Endothelial cell (in vitro differentiated cells): ENCODE measurements at regions not wholly inside any gene's neighbourhood (a gene's known extent, or its start where the extent isn't known, plus 50 kb on each side); places are given as distances from the start of the nearest gene placed in this dataset.

Experiments used
- DNase-seq: peaks from one replicate; pipeline ENCODE4 v3.0.0; 2021; ENCODE audit warnings: low spot score
- H3K27ac Mint-ChIP-seq: one replicate; pipeline ENCODE4 v1.8.0; 2021; ENCODE audit warnings: mixed read lengths, inconsistent platforms; ENCODE audit not compliant: unreplicated experiment
- H3K27me3 Mint-ChIP-seq: one replicate; pipeline ENCODE4 v1.8.0; 2021; ENCODE audit warnings: mild to moderate bottlenecking, moderate library complexity, mixed read lengths, inconsistent platforms; ENCODE audit not compliant: unreplicated experiment
- H3K36me3 Mint-ChIP-seq: one replicate; pipeline ENCODE4 v1.8.0; 2021; ENCODE audit warnings: mild to moderate bottlenecking, low read depth, mixed read lengths, inconsistent platforms; ENCODE audit not compliant: unreplicated experiment
- H3K4me1 Mint-ChIP-seq: one replicate; pipeline ENCODE4 v1.8.0; 2021; ENCODE audit warnings: mild to moderate bottlenecking, mixed read lengths, inconsistent platforms; ENCODE audit not compliant: unreplicated experiment
- H3K4me3 Mint-ChIP-seq: one replicate; pipeline ENCODE4 v1.8.0; 2021; ENCODE audit warnings: mild to moderate bottlenecking, mixed read lengths, inconsistent platforms; ENCODE audit not compliant: unreplicated experiment
- H3K9me3 Mint-ChIP-seq: one replicate; pipeline ENCODE4 v1.8.0; 2021; ENCODE audit warnings: mixed read lengths, inconsistent platforms; ENCODE audit not compliant: unreplicated experiment
- TF ChIP-seq, protein P1 (sequence below): fragments of 200-600 bp; sonication (generic); IDR thresholded peaks from one replicate; pipeline ENCODE4 v1.5.0; 2021; ENCODE audit warnings: antibody characterized with exemption; ENCODE audit not compliant: unreplicated experiment

DNA sequence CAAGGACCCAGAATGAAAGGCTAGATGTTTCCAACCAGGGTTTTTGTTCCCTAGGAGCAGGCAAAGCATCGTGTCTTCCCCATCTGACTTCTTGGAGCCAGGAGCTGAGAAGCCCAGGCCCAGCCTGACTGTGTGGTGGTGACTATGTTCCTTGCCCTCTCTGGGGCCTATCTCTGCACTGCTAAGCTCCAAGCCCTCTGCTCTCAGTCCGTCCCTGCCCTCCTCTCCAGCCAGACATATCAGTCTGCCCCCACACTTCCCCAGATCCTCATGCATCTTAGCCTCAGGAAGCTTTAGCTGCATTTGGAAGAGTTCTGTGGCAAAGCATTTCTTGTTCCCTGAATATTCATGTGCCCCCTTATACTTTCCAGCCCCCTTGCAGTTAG is 196.6 kb downstream of the CYP26B1 start:
- no peaks in the 10 kb centered on the region for H3K9me3 Mint-ChIP-seq
- H3K27ac Mint-ChIP-seq = no peak overlapping the region
- no peaks in the 10 kb centered on the region for H3K27me3 Mint-ChIP-seq

DNA sequence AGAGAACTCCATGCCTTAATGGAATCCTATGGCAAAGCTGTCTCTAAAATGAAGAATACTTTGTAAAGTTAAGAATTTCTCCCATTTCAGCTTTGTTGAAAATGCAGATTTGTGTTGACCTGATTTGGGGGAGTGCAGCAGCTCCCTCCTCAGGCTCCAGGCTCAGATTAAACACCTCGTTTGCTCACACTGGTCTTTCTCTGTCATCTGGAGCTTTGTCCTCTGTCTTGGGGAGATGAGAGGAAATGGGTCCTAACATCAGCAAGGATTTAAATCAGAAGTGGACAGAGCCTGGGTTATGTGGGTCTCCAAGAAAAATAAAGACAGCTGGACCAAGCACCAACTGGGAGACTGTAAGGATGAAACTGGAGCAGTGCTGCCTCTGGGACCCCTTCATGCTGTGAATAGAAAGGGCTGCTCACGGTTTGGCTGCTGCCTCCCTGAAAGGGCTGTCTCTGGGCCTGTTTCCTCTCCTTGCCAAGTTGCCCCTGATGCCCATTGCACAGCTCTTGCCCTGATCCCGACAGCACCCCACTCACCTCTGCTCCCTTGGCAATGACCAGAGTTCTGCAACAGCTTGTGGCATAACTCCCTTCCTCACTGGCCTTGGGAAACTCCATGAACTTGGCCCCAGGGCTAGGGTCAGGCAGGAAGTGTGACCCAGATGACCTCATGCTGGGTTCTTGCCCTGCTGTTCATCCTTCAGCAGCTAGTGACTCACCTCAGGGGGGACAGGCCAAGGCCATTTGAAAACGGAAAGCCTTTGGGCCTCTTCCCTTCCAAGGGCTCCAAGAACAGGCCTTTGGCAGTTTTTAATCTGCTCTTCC is 197.2 kb downstream of the CYP26B1 start:
- Mint-ChIP-seq H3K9me3 (no peaks in the 10 kb centered on the region), H3K4me3 (no peak overlapping the region), H3K4me1 (no peaks in the 10 kb centered on the region), H3K27ac (no peak overlapping the region), H3K36me3 (no peaks in the 10 kb centered on the region), H3K27me3 (no peaks in the 10 kb centered on the region)
- DNase-seq = no peak
- TF ChIP-seq, protein P1, sequence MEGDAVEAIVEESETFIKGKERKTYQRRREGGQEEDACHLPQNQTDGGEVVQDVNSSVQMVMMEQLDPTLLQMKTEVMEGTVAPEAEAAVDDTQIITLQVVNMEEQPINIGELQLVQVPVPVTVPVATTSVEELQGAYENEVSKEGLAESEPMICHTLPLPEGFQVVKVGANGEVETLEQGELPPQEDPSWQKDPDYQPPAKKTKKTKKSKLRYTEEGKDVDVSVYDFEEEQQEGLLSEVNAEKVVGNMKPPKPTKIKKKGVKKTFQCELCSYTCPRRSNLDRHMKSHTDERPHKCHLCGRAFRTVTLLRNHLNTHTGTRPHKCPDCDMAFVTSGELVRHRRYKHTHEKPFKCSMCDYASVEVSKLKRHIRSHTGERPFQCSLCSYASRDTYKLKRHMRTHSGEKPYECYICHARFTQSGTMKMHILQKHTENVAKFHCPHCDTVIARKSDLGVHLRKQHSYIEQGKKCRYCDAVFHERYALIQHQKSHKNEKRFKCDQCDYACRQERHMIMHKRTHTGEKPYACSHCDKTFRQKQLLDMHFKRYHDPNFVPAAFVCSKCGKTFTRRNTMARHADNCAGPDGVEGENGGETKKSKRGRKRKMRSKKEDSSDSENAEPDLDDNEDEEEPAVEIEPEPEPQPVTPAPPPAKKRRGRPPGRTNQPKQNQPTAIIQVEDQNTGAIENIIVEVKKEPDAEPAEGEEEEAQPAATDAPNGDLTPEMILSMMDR = no peak

More for the DNA sequence above, 196.6 kb downstream of the CYP26B1 start:
- H3K36me3 Mint-ChIP-seq = no peaks in the 10 kb centered on the region
- TF ChIP-seq, protein P1 = no peak
- no peak for DNase-seq
- H3K4me1 Mint-ChIP-seq = no peaks in the 10 kb centered on the region
- H3K4me3 Mint-ChIP-seq = no peak overlapping the region

DNA sequence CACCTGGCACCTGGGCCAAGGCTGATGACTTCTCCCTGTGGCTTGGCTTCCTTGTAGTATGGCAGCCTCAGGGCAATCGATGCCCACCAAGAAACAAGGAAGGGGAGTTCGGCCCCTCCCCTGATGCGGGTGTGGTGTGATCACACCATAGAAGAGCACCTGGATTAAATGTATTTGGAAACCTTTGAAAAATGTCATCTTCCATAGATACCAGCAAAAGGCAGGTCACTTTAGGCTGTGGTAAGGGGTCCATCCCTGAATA is 198.2 kb downstream of the CYP26B1 start:
- peaks cover 4% of the 10 kb centered on the region for H3K4me1 Mint-ChIP-seq
- no peak overlapping the region for H3K4me3 Mint-ChIP-seq
- H3K9me3 Mint-ChIP-seq = no peaks in the 10 kb centered on the region
- H3K36me3 Mint-ChIP-seq = no peaks in the 10 kb centered on the region
- TF ChIP-seq, protein P1 = no peak
- H3K27me3 Mint-ChIP-seq = no peaks in the 10 kb centered on the region
- DNase-seq = no peak
- no peak overlapping the region for H3K27ac Mint-ChIP-seq

- no peak for DNase-seq
- no peaks in the 10 kb centered on the region for H3K9me3 Mint-ChIP-seq
- H3K4me1 Mint-ChIP-seq = peaks cover 8% of the 10 kb centered on the region
- H3K27me3 Mint-ChIP-seq = peaks cover 2% of the 10 kb centered on the region
- TF ChIP-seq, protein P1 = no peak
- H3K36me3 Mint-ChIP-seq = no peaks in the 10 kb centered on the region
- H3K27ac Mint-ChIP-seq = no peak overlapping the region
- H3K4me3 Mint-ChIP-seq = no peak overlapping the region
These were observed 198.7 kb downstream of the CYP26B1 start for GRCh38 chr2:71948781-71949536.

GRCh38 chr2:71947809-71948208 is 199.9 kb downstream of the CYP26B1 start:
- peaks cover 16% of the 10 kb centered on the region for H3K4me1 Mint-ChIP-seq
- H3K36me3 Mint-ChIP-seq = no peaks in the 10 kb centered on the region
- TF ChIP-seq, protein P1 = no peak
- no peak overlapping the region for H3K27ac Mint-ChIP-seq
- DNase-seq = no peak
- peaks cover 8% of the 10 kb centered on the region for H3K27me3 Mint-ChIP-seq
- H3K4me3 Mint-ChIP-seq = no peak overlapping the region
- H3K9me3 Mint-ChIP-seq = no peaks in the 10 kb centered on the region
